ENCODE measurements at regions not wholly inside any gene's neighbourhood (a gene's known extent, or its start where the extent isn't known, plus 50 kb on each side); places are given as distances from the start of the nearest gene placed in this dataset.

DNA sequence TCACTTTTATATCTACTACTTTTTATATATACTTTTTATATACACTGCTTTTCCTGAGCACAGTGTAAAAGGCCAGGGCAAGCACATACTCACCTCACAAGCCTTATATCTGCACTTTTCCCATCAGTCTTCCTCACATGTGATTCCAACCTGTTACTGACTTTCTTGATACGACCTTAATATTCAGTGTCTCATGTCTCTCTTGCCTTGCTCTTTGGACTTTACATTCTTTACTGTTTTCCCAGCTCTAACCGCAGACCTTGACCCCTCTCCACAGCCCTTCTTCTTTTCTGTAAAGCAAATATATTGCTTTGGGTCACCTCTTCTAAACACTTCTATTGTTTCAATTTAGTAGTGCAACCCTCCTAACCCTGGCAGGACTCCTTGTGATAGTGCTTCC is 353.1 kb upstream of the ANO5 start:
- Mint-ChIP-seq H3K36me3 (no peaks in the 10 kb centered on the region), H3K27me3 (no peaks in the 10 kb centered on the region), H3K27ac (no peak overlapping the region), H3K4me1 (no peaks in the 10 kb centered on the region), H3K9me3 (no peaks in the 10 kb centered on the region), H3K4me3 (no peak overlapping the region)
- no peak for ATAC-seq

DNA sequence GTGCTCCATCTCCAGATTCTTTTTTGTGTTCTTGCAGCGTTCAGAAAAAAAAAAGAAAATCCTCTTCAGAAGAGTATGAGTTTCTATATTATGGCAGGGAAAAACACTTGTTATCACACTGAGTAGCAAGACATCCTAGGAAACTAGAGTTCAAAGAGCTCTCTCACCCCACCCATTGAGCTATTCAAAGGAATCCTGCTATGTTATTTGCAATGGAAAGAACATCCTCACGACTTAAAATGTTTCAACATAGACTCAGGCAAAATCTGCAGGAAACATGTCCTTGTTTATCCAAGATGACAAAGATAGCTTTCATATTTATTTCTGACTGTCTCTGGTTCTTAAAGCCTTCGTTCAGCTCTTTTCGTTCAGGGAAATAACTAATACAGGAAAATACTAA is 331.6 kb upstream of the ANO5 start:
- ATAC-seq: no peak

DNA sequence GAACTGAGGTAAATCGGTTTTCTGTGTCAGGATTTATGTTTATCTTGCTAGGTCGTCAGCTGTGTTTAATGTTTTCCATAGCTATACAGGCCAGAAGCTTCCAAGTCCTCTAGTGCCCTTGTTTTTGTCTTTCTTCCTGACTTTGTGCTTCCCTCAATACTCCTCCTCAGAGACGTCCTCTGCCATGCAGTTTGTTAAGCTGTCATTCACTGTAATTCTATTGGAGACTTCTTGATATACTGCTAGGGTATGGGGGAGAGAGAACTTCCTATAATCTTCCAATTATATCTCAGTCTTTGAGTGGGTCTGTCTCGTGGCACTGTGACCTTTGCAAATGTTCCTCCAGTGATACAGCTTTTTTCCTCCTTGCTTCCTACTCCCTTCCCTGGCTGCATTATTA is 327.3 kb upstream of the ANO5 start:
- H3K36me3 Mint-ChIP-seq: no peaks in the 10 kb centered on the region
- ATAC-seq: no peak
- peaks cover 3% of the 10 kb centered on the region for H3K9me3 Mint-ChIP-seq
- H3K4me1 Mint-ChIP-seq: no peaks in the 10 kb centered on the region
- no peak overlapping the region for H3K27ac Mint-ChIP-seq
- no peak overlapping the region for H3K4me3 Mint-ChIP-seq
- no peaks in the 10 kb centered on the region for H3K27me3 Mint-ChIP-seq

More for the DNA sequence above, 331.6 kb upstream of the ANO5 start:
- H3K4me1 Mint-ChIP-seq: no peaks in the 10 kb centered on the region
- H3K4me3 Mint-ChIP-seq: no peak overlapping the region
- no peak overlapping the region for H3K27ac Mint-ChIP-seq
- no peaks in the 10 kb centered on the region for H3K27me3 Mint-ChIP-seq
- H3K36me3 Mint-ChIP-seq: no peaks in the 10 kb centered on the region
- peaks cover 3% of the 10 kb centered on the region for H3K9me3 Mint-ChIP-seq

DNA sequence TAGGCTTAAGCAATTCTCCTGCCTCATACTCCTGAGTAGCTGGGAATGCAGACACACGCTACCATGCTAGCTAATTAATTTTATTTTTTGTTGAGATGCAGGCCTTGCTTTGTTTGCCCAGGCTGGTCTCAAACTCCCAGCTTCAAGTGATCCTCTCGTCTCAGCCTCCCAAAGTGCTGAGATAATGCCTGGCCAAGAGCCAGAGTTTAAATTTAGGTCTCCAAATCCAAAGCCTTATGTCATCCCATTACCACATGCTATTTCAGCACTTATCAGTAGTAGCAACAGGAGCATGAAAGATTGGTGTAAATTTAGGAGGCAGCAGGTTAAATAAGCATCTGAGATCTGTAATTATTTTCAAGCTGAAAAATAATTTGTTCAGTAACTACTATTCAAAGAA is 326.1 kb upstream of the ANO5 start:
- ATAC-seq: no peak
- Mint-ChIP-seq H3K4me3 (no peak overlapping the region), H3K27me3 (no peaks in the 10 kb centered on the region), H3K27ac (no peak overlapping the region), H3K9me3 (peaks cover 3% of the 10 kb centered on the region), H3K4me1 (no peaks in the 10 kb centered on the region), H3K36me3 (no peaks in the 10 kb centered on the region)

DNA sequence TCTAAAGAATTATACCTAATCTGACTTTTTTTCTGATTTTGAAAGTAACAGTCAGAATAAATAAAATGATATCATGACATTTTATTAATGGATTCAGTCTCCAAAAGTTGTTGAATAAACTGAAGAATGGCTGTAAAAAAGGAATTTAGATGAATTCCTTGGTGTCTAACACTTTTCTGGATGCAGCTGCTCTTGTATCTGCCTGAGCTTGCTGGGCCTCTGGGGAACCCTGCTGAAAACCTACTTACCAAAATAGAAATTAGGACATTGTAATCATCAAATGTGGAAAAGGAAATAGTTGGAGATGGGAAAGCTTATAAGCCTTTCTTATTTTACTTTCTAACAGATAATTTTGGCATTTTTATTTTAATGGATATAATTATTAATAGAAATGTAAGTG is 315.7 kb upstream of the ANO5 start:
- Mint-ChIP-seq H3K36me3 (no peaks in the 10 kb centered on the region), H3K4me3 (no peak overlapping the region), H3K27me3 (no peaks in the 10 kb centered on the region), H3K4me1 (no peaks in the 10 kb centered on the region), H3K27ac (no peak overlapping the region), H3K9me3 (peaks cover 5% of the 10 kb centered on the region)
- ATAC-seq: no peak

DNA sequence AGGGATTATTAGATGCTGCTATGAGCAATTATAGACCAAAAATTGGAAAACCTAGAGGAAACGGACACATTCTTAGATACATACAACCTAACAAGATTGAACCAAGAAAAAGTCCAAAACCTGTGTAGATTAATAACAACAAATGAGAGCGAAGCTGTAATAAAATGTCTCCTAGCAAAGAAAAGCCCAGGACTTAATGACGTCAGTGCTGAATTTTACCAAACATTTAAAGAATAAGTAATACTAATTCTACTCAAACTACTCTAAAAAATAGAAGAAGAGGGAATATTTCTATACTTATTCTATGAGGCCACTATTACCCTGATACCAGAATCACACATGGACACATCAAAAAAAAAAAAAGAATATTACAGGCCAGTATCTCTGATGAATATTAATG is 309.5 kb upstream of the ANO5 start:
- no peaks in the 10 kb centered on the region for H3K36me3 Mint-ChIP-seq
- ATAC-seq: no peak
- no peaks in the 10 kb centered on the region for H3K4me1 Mint-ChIP-seq
- no peak overlapping the region for H3K4me3 Mint-ChIP-seq
- H3K27me3 Mint-ChIP-seq: no peaks in the 10 kb centered on the region
- peaks cover 10% of the 10 kb centered on the region for H3K9me3 Mint-ChIP-seq
- no peak overlapping the region for H3K27ac Mint-ChIP-seq

DNA sequence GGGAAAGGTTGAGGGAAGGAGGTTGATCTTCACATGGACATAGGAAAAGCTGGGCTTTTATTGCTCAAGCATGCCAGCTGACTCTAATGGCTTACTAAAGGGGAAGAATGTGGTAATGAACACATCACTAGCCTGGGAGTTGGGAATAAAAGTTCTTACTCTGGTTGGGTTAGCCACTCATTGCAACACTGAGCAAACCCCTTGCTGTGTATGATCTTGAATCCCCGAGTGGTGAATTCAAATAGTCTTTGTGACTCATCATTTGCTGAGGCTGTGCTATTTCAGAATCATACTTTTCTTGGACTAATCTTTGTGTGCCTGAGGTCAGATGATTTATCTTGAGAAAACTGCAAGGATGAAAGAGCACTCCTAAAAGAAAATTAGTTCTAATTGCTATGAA is 304.1 kb upstream of the ANO5 start:
- no peak overlapping the region for H3K4me3 Mint-ChIP-seq
- no peaks in the 10 kb centered on the region for H3K36me3 Mint-ChIP-seq
- H3K4me1 Mint-ChIP-seq: no peaks in the 10 kb centered on the region
- peaks cover 13% of the 10 kb centered on the region for H3K9me3 Mint-ChIP-seq
- no peak for ATAC-seq
- H3K27ac Mint-ChIP-seq: no peak overlapping the region
- H3K27me3 Mint-ChIP-seq: no peaks in the 10 kb centered on the region

DNA sequence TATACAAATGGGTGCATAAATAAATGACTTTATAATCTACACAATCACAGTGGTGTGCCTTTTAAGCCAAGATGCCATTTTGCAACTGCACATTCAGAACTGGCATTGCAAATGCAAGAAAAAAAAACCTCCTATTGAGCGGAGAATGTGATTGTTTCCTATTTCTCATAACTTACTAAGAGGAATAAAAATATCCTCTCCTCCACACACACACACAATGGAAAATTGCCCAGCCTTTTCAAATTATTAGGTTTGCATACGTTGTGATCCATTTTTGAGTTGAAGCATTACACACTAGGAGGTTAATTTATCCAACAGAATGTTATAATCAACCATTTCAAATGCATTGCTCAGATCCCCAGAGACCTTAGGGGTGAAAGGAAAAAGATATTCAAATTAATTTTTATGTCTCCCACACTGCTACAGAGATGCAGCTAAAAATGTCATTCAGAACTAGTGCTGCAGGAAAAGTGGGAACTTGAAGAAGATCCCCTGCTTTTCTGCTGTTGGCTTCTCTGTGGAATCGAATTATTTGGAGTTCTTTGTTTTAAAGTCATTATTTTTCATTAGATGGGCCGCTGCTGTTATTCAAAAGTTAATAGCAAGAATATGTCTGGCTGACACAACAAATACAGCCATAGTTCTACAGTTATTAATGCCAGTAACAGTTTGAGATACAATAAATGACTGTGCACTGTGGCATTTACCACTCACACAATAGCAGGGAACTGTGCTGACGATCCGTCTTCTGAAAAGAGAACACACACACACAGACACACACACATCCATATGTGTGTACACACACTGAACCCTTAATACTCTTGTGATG is 299.9 kb upstream of the ANO5 start:
- H3K4me3 Mint-ChIP-seq: no peak overlapping the region
- no peaks in the 10 kb centered on the region for H3K27me3 Mint-ChIP-seq
- H3K27ac Mint-ChIP-seq: no peak overlapping the region
- ATAC-seq: no peak
- peaks cover 8% of the 10 kb centered on the region for H3K9me3 Mint-ChIP-seq
- H3K36me3 Mint-ChIP-seq: no peaks in the 10 kb centered on the region
- no peaks in the 10 kb centered on the region for H3K4me1 Mint-ChIP-seq

DNA sequence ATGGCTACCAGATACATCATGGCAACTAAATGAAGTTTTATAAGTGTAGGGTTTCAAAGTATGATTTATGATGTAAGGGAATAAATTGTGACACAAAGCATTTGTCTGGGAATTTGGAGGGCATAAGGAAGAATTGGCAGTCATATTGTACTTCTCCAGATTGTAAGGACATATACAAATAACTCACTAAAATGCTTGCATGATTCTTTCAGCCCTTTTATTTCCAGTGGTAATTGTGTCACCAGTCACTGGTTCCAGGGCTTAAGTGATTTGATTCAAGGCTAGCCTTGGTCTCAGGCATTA is 299.4 kb upstream of the ANO5 start:
- H3K9me3 Mint-ChIP-seq: peaks cover 5% of the 10 kb centered on the region
- H3K27me3 Mint-ChIP-seq: no peaks in the 10 kb centered on the region
- ATAC-seq: no peak
- no peaks in the 10 kb centered on the region for H3K36me3 Mint-ChIP-seq
- H3K4me1 Mint-ChIP-seq: no peaks in the 10 kb centered on the region
- H3K27ac Mint-ChIP-seq: no peak overlapping the region
- no peak overlapping the region for H3K4me3 Mint-ChIP-seq

DNA sequence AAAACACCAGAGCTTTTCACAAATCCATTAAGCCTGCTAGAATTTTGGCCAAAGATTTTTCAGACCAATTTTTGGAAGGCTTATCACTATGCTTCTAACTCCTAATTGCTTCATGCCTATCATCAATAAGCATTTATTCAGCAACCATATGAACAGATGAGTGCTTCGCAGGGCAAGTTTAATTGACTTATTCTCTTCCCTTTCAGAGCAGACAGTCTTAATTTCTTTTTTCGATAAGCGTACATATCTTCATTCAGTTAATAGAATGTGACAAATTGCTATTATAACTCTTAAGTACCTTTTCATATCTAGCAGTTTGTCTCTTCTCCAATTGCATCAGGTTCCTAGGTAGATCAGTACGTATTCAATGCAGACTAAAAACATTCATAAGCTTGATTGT is 298.4 kb upstream of the ANO5 start:
- Mint-ChIP-seq H3K9me3 (peaks cover 5% of the 10 kb centered on the region), H3K4me1 (no peaks in the 10 kb centered on the region), H3K27ac (no peak overlapping the region), H3K36me3 (no peaks in the 10 kb centered on the region), H3K27me3 (no peaks in the 10 kb centered on the region), H3K4me3 (no peak overlapping the region)
- no peak for ATAC-seq

DNA sequence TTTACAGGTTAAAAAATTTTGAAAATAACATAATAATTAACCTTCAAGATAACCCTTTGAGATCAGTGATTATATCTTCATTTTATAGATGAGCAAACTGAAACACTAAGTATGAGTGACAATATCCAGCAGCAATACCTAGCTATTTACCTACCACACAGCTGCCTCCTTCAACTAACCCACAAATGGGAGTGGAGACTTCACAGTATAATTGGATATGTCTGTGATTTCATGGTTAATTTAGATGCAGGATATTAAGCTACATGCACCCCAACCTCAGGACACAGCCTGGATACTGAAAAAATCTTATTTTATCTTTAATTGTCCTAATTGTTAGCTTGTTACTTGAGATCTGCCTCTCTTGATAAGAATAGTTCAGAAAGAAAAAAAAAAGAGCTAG is 297.2 kb upstream of the ANO5 start:
- Mint-ChIP-seq H3K36me3 (no peaks in the 10 kb centered on the region), H3K9me3 (peaks cover 5% of the 10 kb centered on the region), H3K4me1 (no peaks in the 10 kb centered on the region), H3K27me3 (no peaks in the 10 kb centered on the region), H3K27ac (no peak overlapping the region), H3K4me3 (no peak overlapping the region)
- no peak for ATAC-seq

DNA sequence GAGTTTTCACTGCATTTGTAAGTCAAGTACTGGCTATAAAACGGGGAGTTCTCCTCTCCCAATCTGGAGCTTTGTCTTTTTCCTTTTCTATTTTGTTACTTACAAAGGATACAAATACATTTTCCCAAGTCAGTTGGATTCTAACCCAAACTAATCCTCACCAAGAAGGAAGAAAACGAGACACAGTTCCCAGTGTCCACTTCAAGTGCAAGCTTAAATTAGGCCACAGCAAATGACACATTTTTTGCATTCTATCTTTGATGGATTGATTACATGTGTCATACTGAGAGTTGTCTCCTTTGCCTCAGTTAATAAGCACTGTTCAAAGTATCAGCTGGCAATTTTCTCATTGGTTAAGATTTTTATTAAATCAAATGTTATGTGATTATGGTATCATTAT is 296.7 kb upstream of the ANO5 start:
- ATAC-seq: no peak
- no peaks in the 10 kb centered on the region for H3K27me3 Mint-ChIP-seq
- H3K9me3 Mint-ChIP-seq: peaks cover under 1% of the 10 kb centered on the region

DNA sequence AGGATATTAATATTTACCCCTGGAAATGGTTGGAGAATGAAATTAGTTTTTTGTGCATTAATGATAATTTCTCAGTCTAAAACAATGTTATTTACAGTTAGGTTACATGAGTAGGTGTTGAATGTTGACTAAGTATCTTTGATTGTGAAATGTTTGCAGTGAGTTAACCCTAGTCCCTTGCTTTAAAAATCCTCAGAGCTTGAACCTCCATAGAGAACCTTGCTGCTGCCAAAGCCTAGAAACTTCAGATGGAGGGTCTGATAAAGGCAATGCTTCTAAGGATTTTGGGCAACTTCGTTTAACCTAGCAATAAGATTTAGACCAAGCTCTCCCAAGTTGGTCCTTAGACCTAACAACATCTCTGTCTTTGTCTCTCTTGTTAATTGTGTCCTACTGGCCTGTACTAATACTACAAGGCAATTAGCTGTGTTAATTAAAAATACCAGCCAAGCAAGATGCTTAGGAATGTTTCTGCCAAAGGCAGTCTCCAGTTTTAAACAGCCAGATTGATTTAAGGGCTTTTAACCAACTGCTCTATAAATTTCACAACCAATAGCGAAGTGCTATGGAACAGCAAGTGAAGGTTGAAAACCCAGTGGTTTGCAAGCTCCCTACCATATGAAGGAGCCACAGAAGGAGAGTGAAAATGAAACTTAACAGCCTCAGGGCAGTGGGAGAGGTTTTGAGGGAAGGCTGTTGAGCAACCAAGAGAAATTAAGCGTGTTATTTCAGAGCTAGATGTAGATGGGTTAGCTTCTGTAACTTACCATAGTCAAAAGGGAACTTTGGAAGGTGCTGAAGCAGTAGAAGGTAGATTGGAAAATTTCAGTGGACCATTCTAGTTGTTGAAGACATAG is 295.9 kb upstream of the ANO5 start:
- Mint-ChIP-seq H3K27ac (no peak overlapping the region), H3K36me3 (no peaks in the 10 kb centered on the region), H3K9me3 (no peaks in the 10 kb centered on the region), H3K4me1 (no peaks in the 10 kb centered on the region), H3K4me3 (no peak overlapping the region), H3K27me3 (no peaks in the 10 kb centered on the region)
- no peak for ATAC-seq

More for the DNA sequence above, 296.7 kb upstream of the ANO5 start:
- Mint-ChIP-seq H3K4me1 (no peaks in the 10 kb centered on the region), H3K36me3 (no peaks in the 10 kb centered on the region), H3K27ac (no peak overlapping the region), H3K4me3 (no peak overlapping the region)

DNA sequence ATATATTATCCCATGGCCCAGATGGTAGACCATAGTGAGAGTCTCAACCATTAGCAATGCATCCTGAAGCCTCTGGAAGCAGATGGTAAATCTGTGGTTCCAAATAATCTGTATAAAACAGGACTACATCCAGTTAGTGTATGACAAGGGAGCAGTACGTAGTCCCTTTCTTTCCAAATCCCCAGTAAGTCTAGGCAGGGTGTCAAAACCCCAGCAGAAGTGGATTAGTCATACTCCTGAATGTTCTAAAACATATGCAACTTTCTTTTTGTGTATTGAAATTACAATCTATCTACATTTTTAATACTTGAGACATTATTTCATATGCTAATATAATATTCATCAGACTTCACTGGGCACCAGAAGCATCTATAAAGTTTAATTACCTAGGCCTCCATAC is 295.1 kb upstream of the ANO5 start:
- no peak for ATAC-seq
- Mint-ChIP-seq H3K4me1 (no peaks in the 10 kb centered on the region), H3K4me3 (no peak overlapping the region), H3K36me3 (no peaks in the 10 kb centered on the region), H3K9me3 (no peaks in the 10 kb centered on the region), H3K27ac (no peak overlapping the region), H3K27me3 (no peaks in the 10 kb centered on the region)

DNA sequence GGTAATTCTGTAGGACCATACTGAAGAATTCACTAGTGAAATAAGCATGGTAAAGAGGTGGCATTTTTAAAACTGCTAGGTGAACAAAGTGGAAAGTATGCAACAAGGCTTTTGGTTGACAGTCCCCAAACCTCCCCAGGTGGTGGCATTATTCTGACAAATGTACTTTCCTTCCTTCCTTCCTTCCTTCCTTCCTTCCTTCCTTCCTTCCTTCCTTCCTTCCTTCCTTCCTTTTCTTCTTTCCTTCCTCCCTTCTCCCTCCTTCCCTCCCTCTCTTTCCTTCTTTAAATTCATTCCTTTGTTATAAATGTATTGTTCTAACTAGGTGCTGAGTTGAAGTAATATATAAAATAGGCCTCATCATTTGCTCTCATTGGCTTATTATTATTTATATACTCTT is 284.7 kb upstream of the ANO5 start:
- H3K4me1 Mint-ChIP-seq: no peaks in the 10 kb centered on the region
- no peak overlapping the region for H3K4me3 Mint-ChIP-seq
- H3K9me3 Mint-ChIP-seq: peaks cover 11% of the 10 kb centered on the region
- H3K27me3 Mint-ChIP-seq: no peaks in the 10 kb centered on the region
- no peak overlapping the region for H3K27ac Mint-ChIP-seq
- no peak for ATAC-seq
- H3K36me3 Mint-ChIP-seq: no peaks in the 10 kb centered on the region

DNA sequence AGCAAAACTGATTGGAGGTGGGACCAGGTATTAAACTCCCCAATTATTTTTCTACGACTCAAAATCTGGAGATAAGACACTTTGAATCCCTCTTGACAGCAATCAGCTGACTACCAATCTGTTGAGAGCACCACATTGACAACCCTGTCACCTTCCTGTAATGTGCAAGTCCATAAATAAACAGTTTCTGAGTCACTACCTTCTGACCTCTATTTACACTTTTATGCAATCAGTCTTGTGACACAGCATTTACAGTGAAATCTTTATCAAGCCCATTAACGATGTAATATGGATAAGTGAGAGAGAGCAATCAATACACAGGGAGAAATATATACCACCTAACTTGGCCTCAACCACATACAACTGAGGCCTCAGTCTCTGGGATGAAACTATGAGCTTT is 283.7 kb upstream of the ANO5 start:
- H3K27me3 Mint-ChIP-seq: no peaks in the 10 kb centered on the region
- no peaks in the 10 kb centered on the region for H3K36me3 Mint-ChIP-seq
- no peak for ATAC-seq
- H3K4me3 Mint-ChIP-seq: no peak overlapping the region
- no peak overlapping the region for H3K27ac Mint-ChIP-seq
- H3K4me1 Mint-ChIP-seq: no peaks in the 10 kb centered on the region
- peaks cover 10% of the 10 kb centered on the region for H3K9me3 Mint-ChIP-seq

Measured in stimulated activated memory B cell treated with anti-CD40 and anti-IgM and Interleukin-4, amounts not matched to agents 10 μg/mL and 1 μg/mL and 100 μg/mL, for 72 hours (primary cell).